HepG2 (cell line): ENCODE measurements at regions not wholly inside any gene's neighbourhood (a gene's known extent, or its start where the extent isn't known, plus 50 kb on each side); places are given as distances from the start of the nearest gene placed in this dataset.

Experiments
- EP300 ChIP-seq, 3 experiments: sonication (generic) in 1 of 3; formaldehyde crosslinking in 1 of 3; IDR thresholded peaks; 2 replicates each; pipeline versions ENCODE4 v1.5.1 to v1.6.1; 2011 to 2020; ENCODE audit warnings: low read depth in 2 of 3, low read length in 2 of 3, borderline replicate concordance in 1 of 3, improper control_type of control experiment in 1 of 3, mild to moderate bottlenecking in 1 of 3, missing genetic modification reagents in 1 of 3, moderate library complexity in 1 of 3
- JARID2 ChIP-seq: sonication (generic); formaldehyde crosslinking; IDR thresholded peaks from 2 replicates; pipeline ENCODE4 v1.8.1; 2023; ENCODE audit warnings: missing genetic modification reagents, inconsistent platforms; ENCODE audit not compliant: insufficient replicate concordance
- POLR2A ChIP-seq, 2 experiments: IDR thresholded peaks; 2 replicates each; pipeline ENCODE4 v1.6.1; 2011; ENCODE audit warnings: low read depth in 2 of 2, low read length in 2 of 2, mild to moderate bottlenecking in 1 of 2, moderate library complexity in 1 of 2; ENCODE audit not compliant: insufficient read depth in 1 of 2
- TF ChIP-seq, protein P1 (sequence below): sonication (generic); formaldehyde crosslinking; IDR thresholded peaks from 2 replicates; pipeline ENCODE4 v1.4.0; 2020; ENCODE audit warnings: missing genetic modification reagents, mild to moderate bottlenecking, borderline replicate concordance

DNA sequence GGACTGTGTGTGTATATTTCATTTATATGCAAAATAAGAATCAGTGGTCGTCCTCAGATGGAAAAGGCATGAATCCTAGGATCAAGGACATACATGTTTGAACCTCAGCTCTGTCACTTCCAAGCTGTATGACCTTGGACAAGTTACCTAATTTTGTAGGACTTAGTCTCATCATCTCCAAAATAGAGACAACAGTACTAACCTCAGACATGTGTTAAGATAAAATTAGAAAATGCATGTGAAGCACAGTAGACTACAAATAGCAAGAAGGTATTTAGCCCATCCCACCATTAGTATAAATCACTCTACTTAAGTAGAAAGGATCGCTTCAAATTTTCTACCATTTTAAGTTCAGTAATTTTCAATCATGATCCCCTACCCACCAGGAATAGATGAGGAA is 309.8 kb downstream of the ZEB2 start:
- TF ChIP-seq POLR2A (IDR thresholded peaks at IDR 0.05; ENCODE audit: insufficient read depth in 1 of 2, low read depth in 2 of 2, low read length in 2 of 2) (no peak), EP300 (IDR thresholded peaks at IDR 0.05; ENCODE audit: low read depth in 2 of 2, low read length in 2 of 2) (no peak), EP300 (CRISPR knock-in tag; IDR thresholded peaks at IDR 0.05; ENCODE audit: borderline replicate concordance) (no peak), JARID2 (CRISPR knock-in tag) (no peak)
- TF ChIP-seq, protein P1, sequence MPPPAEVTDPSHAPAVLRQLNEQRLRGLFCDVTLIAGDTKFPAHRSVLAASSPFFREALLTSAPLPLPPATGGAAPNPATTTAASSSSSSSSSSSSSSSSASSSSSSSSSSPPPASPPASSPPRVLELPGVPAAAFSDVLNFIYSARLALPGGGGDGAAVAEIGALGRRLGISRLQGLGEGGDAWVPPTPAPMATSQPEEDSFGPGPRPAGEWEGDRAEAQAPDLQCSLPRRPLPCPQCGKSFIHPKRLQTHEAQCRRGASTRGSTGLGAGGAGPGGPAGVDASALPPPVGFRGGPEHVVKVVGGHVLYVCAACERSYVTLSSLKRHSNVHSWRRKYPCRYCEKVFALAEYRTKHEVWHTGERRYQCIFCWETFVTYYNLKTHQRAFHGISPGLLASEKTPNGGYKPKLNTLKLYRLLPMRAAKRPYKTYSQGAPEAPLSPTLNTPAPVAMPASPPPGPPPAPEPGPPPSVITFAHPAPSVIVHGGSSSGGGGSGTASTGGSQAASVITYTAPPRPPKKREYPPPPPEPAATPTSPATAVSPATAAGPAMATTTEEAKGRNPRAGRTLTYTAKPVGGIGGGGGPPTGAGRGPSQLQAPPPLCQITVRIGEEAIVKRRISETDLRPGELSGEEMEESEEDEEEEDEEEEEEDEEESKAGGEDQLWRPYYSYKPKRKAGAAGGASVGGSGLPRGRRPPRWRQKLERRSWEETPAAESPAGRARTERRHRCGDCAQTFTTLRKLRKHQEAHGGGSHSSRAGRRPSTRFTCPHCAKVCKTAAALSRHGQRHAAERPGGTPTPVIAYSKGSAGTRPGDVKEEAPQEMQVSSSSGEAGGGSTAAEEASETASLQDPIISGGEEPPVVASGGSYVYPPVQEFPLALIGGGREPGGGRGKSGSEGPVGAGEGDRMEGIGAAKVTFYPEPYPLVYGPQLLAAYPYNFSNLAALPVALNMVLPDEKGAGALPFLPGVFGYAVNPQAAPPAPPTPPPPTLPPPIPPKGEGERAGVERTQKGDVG (CRISPR knock-in tag), result no peak
